Sigmoid colon (tissue), 4 donors: ENCODE measurements at regions not wholly inside any gene's neighbourhood (a gene's known extent, or its start where the extent isn't known, plus 50 kb on each side); places are given as distances from the start of the nearest gene placed in this dataset.

Experiments
- CTCF ChIP-seq, 4 experiments: fragments of 450-650 bp in 3 of 4; fragments of 200-600 bp in 1 of 4; IDR thresholded peaks; one replicate each; pipeline ENCODE4 v1.5.1; 2016 to 2019; ENCODE audit warnings: antibody characterized with exemption in 4 of 4, mild to moderate bottlenecking in 3 of 4, moderate library complexity in 2 of 4
- EP300 ChIP-seq, 4 donors: sonication (generic); formaldehyde crosslinking; IDR thresholded peaks; one replicate each; pipeline ENCODE4 v1.6.1; 2017; ENCODE audit warnings: antibody characterized with exemption in 4 of 4
- POLR2A ChIP-seq, 2 donors: fragments of 450-650 bp; IDR thresholded peaks; one replicate each; pipeline ENCODE4 v1.6.1; 2016; ENCODE audit warnings: antibody characterized with exemption in 2 of 2, mild to moderate bottlenecking in 2 of 2, moderate library complexity in 2 of 2
- POLR2AphosphoS5 ChIP-seq, 4 donors: sonication (generic); formaldehyde crosslinking; IDR thresholded peaks; one replicate each; pipeline ENCODE4 v1.6.1; 2017; ENCODE audit warnings: antibody characterized with exemption in 4 of 4

DNA sequence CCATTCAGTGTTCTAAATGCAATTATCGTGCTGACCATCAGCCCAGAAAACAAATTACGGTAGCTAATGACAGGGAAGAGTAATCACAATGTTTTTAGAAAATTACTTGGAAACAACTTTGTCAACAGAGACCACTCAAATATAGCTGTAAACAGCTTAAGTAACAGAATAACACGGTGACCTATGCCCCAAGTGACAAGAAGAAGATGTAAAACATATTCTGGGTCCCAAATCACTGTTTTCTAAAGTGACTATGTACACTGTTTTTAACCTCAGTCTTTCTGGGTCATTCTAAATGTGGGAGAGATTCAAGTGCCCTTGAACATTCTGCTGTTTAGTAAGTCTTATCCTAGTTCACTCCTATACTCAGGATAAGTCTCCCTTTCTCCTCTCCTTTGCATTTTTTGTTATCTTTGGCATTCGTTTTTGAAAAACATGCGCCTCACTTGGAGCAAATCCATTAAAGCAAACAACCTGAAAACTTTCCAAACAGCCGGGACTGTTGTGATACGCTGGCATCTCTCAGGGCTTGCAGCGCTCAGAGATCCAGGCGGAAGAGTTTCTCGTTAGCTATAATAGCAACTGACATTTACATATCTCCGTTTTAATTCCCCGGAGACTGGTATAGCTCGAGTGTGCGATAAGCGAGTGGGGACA lies 114.5 kb upstream of the SOX4 start:
- TF ChIP-seq CTCF (IDR thresholded peaks at IDR 0.05) = no peak
- TF ChIP-seq POLR2A (IDR thresholded peaks at IDR 0.05) = no peak
- no peak for TF ChIP-seq POLR2AphosphoS5 (IDR thresholded peaks at IDR 0.05)
- TF ChIP-seq EP300 (IDR thresholded peaks at IDR 0.05) = no peak
